ENCODE measurements at regions not wholly inside any gene's neighbourhood (a gene's known extent, or its start where the extent isn't known, plus 50 kb on each side); places are given as distances from the start of the nearest gene placed in this dataset.
A peak's percentile ranks its signal among the peaks of the same experiment; 100 is the strongest.

GRCh38 chrX:69088171-69088938 is 76.9 kb downstream of the PJA1 start:
- intact Hi-C loops (cut with micrococcal nuclease) (loop anchor here (10.0 kb wide), 1 partner anchor 196 kb away; no protein-coding TSS in a partner anchor), in situ Hi-C loops (cut with MboI; ENCODE audit: low sequenced_read_pairs) (no loop called here), dilution Hi-C loops (cut with HindIII; ENCODE audit: low sequenced_read_pairs, unreplicated experiment) (no loop called here)
- Histone ChIP-seq H2BK5ac (ENCODE audit: low read depth, low read length, poor library complexity, severe bottlenecking) (no peak overlapping the region), H4K20me1 (ENCODE audit: insufficient read depth, low read length) (no peaks in the 10 kb centered on the region), H3K4me3 (ENCODE audit: insufficient read depth, low read depth, low read length) (no peak overlapping the region), H3K4me1 (ENCODE audit: control insufficient read depth, insufficient read depth, low read length) (peaks cover 3% of the 10 kb centered on the region; the same call in 1 of the 2 replicates), H2AFZ (replicated peaks; ENCODE audit: low read length, poor library complexity) (peak overlapping the region; percentile 16), H3K56ac (ENCODE audit: extremely low read depth, insufficient read depth, low read length) (no peak overlapping the region), H3K79me1 (ENCODE audit: low read depth in 1 of 2, low read length in 2 of 2) (no peaks in the 10 kb centered on the region), H2BK15ac (ENCODE audit: low read depth, low read length) (no peak overlapping the region), H3K4me2 (ENCODE audit: low read depth, low read length) (no peak overlapping the region), H3K9me3 (ENCODE audit: control insufficient read depth, insufficient read depth, low read length) (no peaks in the 10 kb centered on the region), H4K8ac (ENCODE audit: low read depth in 2 of 2, low read length in 2 of 2) (no peak overlapping the region), H4K5ac (ENCODE audit: low read depth, low read length) (no peak overlapping the region), H3K36me3 (ENCODE audit: control insufficient read depth, insufficient read depth, low read length) (no peaks in the 10 kb centered on the region), H4K91ac (ENCODE audit: insufficient read depth, low read depth, low read length) (no peak overlapping the region), H2BK20ac (ENCODE audit: low read depth, low read length) (no peak overlapping the region), H2AK9ac (replicated peaks; ENCODE audit: low read depth, low read length, poor library complexity) (no peak overlapping the region), H3K9me1 (ENCODE audit: insufficient read depth, low read length) (no peaks in the 10 kb centered on the region), H3K9ac (ENCODE audit: low read depth, low read length) (no peak overlapping the region), H2AK5ac (ENCODE audit: low read depth, low read length) (no peak overlapping the region), H3K18ac (ENCODE audit: low read depth, low read length) (no peak overlapping the region), H3K27me3 (ENCODE audit: control insufficient read depth, insufficient read depth, low read length) (peaks cover 44% of the 10 kb centered on the region), H2BK120ac (ENCODE audit: low read depth, low read length) (no peak overlapping the region), H3K23ac (ENCODE audit: low read depth, low read length) (no peak overlapping the region), H3K27ac (ENCODE audit: insufficient read depth, low read length) (no peak overlapping the region), H3K4ac (ENCODE audit: low read depth, low read length) (no peak overlapping the region), H3K14ac (replicated peaks; ENCODE audit: low read depth, low read length) (no peak overlapping the region)
- POLR2A ChIA-PET (ENCODE audit: unreplicated experiment), result no interaction called here
- CTCF ChIA-PET, result no interaction called here
- ATAC-seq (ENCODE audit: low read depth) (peak; percentile 60), DNase-seq (peak; percentile 28)
- WGBS, 2 experiments (ENCODE audit: extremely low coverage in 2 of 2, insufficient read length in 1 of 2), result 60% methylated on average over 1 of the region's 12 CpGs; no CpG with 5 or more reads in 1 of the 2 experiments
- BruUV-seq (replicated peaks), result no TSS peak
- no peak for TF ChIP-seq RAD21 (IDR thresholded peaks at IDR 0.05; ENCODE audit: low read length)

All from IMR-90 (cell line).